ENCODE measurements at regions not wholly inside any gene's neighbourhood (a gene's known extent, or its start where the extent isn't known, plus 50 kb on each side); places are given as distances from the start of the nearest gene placed in this dataset.

GRCh38 chr2:19131871-19132270, 226.6 kb downstream of the OSR1 start:
- no peak for DNase-seq

- no peak for DNase-seq
Observed at GRCh38 chr2:19128148-19128547, 230.3 kb downstream of the OSR1 start.

- no peak for DNase-seq
Observed at GRCh38 chr2:19127616-19128015, 230.8 kb downstream of the OSR1 start.

GRCh38 chr2:19125901-19126680, 232.3 kb downstream of the OSR1 start:
- no peak for DNase-seq

GRCh38 chr2:19124135-19124534, 234.3 kb downstream of the OSR1 start:
- no peak for DNase-seq

- DNase-seq: no peak
Observed at GRCh38 chr2:19123556-19123955, 234.9 kb downstream of the OSR1 start.

GRCh38 chr2:19122220-19122619, 236.2 kb downstream of the OSR1 start:
- DNase-seq: no peak

GRCh38 chr2:19120941-19121750, 237.3 kb downstream of the OSR1 start:
- DNase-seq: no peak

GRCh38 chr2:19120181-19120580, 238.2 kb downstream of the OSR1 start:
- DNase-seq: no peak

- no peak for DNase-seq
Observed at GRCh38 chr2:19119326-19120001, 239.0 kb downstream of the OSR1 start.

GRCh38 chr2:19116918-19117317, 241.5 kb downstream of the OSR1 start:
- DNase-seq: no peak

GRCh38 chr2:19114754-19115231, 243.6 kb downstream of the OSR1 start:
- DNase-seq: no peak

- no peak for DNase-seq
Observed at GRCh38 chr2:19114126-19114525, 244.3 kb downstream of the OSR1 start.

GRCh38 chr2:19111354-19111753, 247.1 kb downstream of the OSR1 start:
- no peak for DNase-seq

- DNase-seq: no peak
Observed at GRCh38 chr2:19109518-19109917, 248.9 kb downstream of the OSR1 start.

GRCh38 chr2:19106376-19106775, 252.0 kb downstream of the OSR1 start:
- no peak for DNase-seq

- DNase-seq: no peak
Observed at GRCh38 chr2:19104503-19104902, 253.9 kb downstream of the OSR1 start.

- DNase-seq: no peak
Observed at GRCh38 chr2:19102696-19103423, 255.6 kb downstream of the OSR1 start.

- DNase-seq: no peak
Observed at GRCh38 chr2:19101968-19102367, 256.5 kb downstream of the OSR1 start.

- no peak for DNase-seq
Observed at GRCh38 chr2:19100570-19100969, 257.9 kb downstream of the OSR1 start.

GRCh38 chr2:19099181-19099580, 259.2 kb downstream of the OSR1 start:
- DNase-seq: no peak

GRCh38 chr2:19098467-19099160, 259.8 kb downstream of the OSR1 start:
- no peak for DNase-seq

All from NCI-H748 treated with DMSO at 0.1 percent for 48 hours (cell line).